Glutamatergic neuron (in vitro differentiated cells): ENCODE measurements at regions not wholly inside any gene's neighbourhood (a gene's known extent, or its start where the extent isn't known, plus 50 kb on each side); places are given as distances from the start of the nearest gene placed in this dataset.

Experiments
- DNase-seq: peaks from one replicate; pipeline ENCODE4 v3.0.0; 2022
- H3K27ac Mint-ChIP-seq: one replicate; pipeline ENCODE4 v1.8.0; 2020; ENCODE audit warnings: mild to moderate bottlenecking, mixed read lengths, inconsistent platforms; ENCODE audit not compliant: unreplicated experiment
- H3K27me3 Mint-ChIP-seq: one replicate; pipeline ENCODE4 v1.8.0; 2020; ENCODE audit warnings: mild to moderate bottlenecking, moderate library complexity, mixed read lengths, inconsistent platforms; ENCODE audit not compliant: unreplicated experiment
- H3K36me3 Mint-ChIP-seq: one replicate; pipeline ENCODE4 v1.8.0; 2020; ENCODE audit warnings: mild to moderate bottlenecking, mixed read lengths, inconsistent platforms; ENCODE audit not compliant: unreplicated experiment
- H3K4me1 Mint-ChIP-seq: one replicate; pipeline ENCODE4 v1.8.0; 2020; ENCODE audit warnings: mild to moderate bottlenecking, low read depth, mixed read lengths, inconsistent platforms; ENCODE audit not compliant: unreplicated experiment
- H3K4me3 Mint-ChIP-seq: one replicate; pipeline ENCODE4 v1.8.0; 2020; ENCODE audit warnings: mild to moderate bottlenecking, mixed read lengths, inconsistent platforms; ENCODE audit not compliant: unreplicated experiment
- H3K9me3 Mint-ChIP-seq: one replicate; pipeline ENCODE4 v1.8.0; 2020; ENCODE audit warnings: mild to moderate bottlenecking, moderate library complexity, mixed read lengths, inconsistent platforms; ENCODE audit not compliant: unreplicated experiment
- TF ChIP-seq, protein P1 (sequence below): fragments of 200-600 bp; sonication (generic); IDR thresholded peaks from one replicate; pipeline ENCODE4 v1.5.0; 2021; ENCODE audit not compliant: partially characterized antibody, unreplicated experiment

DNA sequence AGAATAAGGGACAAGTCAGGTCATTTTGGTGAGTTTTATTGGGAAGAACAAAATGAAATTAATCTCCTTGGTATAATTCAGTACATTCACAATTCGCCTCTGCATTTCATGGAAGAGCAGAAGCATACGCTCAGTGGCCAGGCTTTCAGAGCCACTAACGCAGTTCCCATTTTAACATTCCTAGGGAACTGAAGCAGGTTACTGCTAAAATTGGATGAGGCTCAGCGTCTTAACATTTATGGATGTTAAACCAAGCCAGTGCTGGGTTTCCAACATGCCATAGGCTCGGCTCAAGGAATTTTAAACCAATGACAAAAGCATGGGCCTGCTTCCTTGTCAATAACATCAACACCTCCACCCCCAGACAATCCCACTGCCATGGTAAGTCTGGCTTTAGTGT lies 172.7 kb upstream of the PRICKLE2 start:
- H3K4me3 Mint-ChIP-seq = peak overlapping the region; percentile 8
- H3K27ac Mint-ChIP-seq = no peak overlapping the region
- H3K27me3 Mint-ChIP-seq = peaks cover 5% of the 10 kb centered on the region
- H3K9me3 Mint-ChIP-seq = peaks cover 1% of the 10 kb centered on the region
- H3K4me1 Mint-ChIP-seq = peaks cover 18% of the 10 kb centered on the region
- no peaks in the 10 kb centered on the region for H3K36me3 Mint-ChIP-seq
- TF ChIP-seq, protein P1, sequence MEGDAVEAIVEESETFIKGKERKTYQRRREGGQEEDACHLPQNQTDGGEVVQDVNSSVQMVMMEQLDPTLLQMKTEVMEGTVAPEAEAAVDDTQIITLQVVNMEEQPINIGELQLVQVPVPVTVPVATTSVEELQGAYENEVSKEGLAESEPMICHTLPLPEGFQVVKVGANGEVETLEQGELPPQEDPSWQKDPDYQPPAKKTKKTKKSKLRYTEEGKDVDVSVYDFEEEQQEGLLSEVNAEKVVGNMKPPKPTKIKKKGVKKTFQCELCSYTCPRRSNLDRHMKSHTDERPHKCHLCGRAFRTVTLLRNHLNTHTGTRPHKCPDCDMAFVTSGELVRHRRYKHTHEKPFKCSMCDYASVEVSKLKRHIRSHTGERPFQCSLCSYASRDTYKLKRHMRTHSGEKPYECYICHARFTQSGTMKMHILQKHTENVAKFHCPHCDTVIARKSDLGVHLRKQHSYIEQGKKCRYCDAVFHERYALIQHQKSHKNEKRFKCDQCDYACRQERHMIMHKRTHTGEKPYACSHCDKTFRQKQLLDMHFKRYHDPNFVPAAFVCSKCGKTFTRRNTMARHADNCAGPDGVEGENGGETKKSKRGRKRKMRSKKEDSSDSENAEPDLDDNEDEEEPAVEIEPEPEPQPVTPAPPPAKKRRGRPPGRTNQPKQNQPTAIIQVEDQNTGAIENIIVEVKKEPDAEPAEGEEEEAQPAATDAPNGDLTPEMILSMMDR = no peak
- DNase-seq = no peak

- TF ChIP-seq, protein P1 = no peak
- Mint-ChIP-seq H3K4me1 (peaks cover 19% of the 10 kb centered on the region), H3K4me3 (peak overlapping the region; percentile 48), H3K9me3 (peaks cover 1% of the 10 kb centered on the region), H3K36me3 (no peaks in the 10 kb centered on the region), H3K27ac (peak overlapping the region; percentile 74), H3K27me3 (peaks cover 5% of the 10 kb centered on the region)
- DNase-seq = no peak
Measured at GRCh38 chr3:64397573-64397972, 172.3 kb upstream of the PRICKLE2 start.

DNA sequence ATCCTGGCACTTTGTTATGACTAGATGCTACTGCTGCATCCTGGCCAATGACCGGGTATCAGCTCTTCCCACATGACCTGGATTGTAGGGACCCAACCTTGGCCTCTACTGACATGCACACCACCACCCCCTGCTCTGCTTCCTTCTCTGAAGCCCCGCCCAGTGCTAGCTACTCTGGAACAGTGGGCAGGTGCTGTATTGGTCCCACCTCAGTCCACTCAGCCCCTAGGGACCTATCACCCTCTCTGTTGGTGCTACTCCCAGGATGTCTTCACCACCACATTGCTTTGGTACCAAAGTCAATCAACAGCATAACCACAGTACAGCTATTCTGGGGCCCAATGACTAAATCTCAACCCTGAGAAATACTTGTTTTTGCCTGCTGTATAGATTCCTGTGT lies 170.2 kb upstream of the PRICKLE2 start:
- Mint-ChIP-seq H3K4me1 (peaks cover 19% of the 10 kb centered on the region), H3K4me3 (no peak overlapping the region), H3K27me3 (peaks cover 5% of the 10 kb centered on the region), H3K36me3 (no peaks in the 10 kb centered on the region), H3K9me3 (peaks cover 1% of the 10 kb centered on the region), H3K27ac (no peak overlapping the region)
- DNase-seq = no peak
- TF ChIP-seq, protein P1 = no peak

DNA sequence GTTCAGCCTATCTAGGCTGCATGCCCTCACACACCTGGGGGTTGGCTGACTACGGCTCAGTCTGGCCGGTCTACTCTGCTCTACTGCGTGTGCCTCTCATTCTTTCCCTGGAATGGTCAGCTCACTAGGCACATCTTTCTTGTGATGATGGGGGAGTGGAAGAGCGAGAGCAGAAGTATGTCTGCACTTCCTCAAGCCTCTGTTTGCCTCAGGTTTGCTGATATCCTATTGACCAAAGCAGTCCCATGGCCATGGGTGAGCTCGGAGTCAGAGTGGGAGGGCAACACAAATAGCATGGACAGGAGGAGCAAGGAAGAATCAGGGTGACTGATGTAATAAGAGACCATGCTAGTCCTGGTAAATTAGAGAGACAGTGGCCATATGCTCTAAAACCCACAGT lies 167.9 kb upstream of the PRICKLE2 start:
- no peak overlapping the region for H3K27ac Mint-ChIP-seq
- no peaks in the 10 kb centered on the region for H3K36me3 Mint-ChIP-seq
- peaks cover 1% of the 10 kb centered on the region for H3K9me3 Mint-ChIP-seq
- TF ChIP-seq, protein P1 = no peak
- DNase-seq = no peak
- H3K4me1 Mint-ChIP-seq = peaks cover 19% of the 10 kb centered on the region
- peak overlapping the region; percentile 8 for H3K4me3 Mint-ChIP-seq
- H3K27me3 Mint-ChIP-seq = peaks cover 5% of the 10 kb centered on the region

GRCh38 chr3:64392001-64392400 lies 166.7 kb upstream of the PRICKLE2 start:
- Mint-ChIP-seq H3K36me3 (no peaks in the 10 kb centered on the region), H3K27ac (no peak overlapping the region)

More at GRCh38 chr3:64392001-64392400, 166.7 kb upstream of the PRICKLE2 start:
- Mint-ChIP-seq H3K27me3 (peaks cover 5% of the 10 kb centered on the region), H3K4me3 (no peak overlapping the region), H3K4me1 (peaks cover 12% of the 10 kb centered on the region), H3K9me3 (no peaks in the 10 kb centered on the region)
- no peak for DNase-seq
- TF ChIP-seq, protein P1 = no peak
